G401.6 (cell line): ENCODE measurements at regions not wholly inside any gene's neighbourhood (a gene's known extent, or its start where the extent isn't known, plus 50 kb on each side); places are given as distances from the start of the nearest gene placed in this dataset.

Source experiments
- FAIRE-seq: peaks from 2 replicates; lab custom pipeline; 2012; peaks lifted over from hg19 to GRCh38; lab: Jason Lieb, UNC

GRCh38 chr7:16232273-16232672, 189.1 kb downstream of the CRPPA start:
- no peak for FAIRE-seq

GRCh38 chr7:16223963-16224707, 197.2 kb downstream of the CRPPA start:
- FAIRE-seq, result no peak

GRCh38 chr7:16212610-16213009, 208.7 kb downstream of the CRPPA start:
- FAIRE-seq, result no peak

DNA sequence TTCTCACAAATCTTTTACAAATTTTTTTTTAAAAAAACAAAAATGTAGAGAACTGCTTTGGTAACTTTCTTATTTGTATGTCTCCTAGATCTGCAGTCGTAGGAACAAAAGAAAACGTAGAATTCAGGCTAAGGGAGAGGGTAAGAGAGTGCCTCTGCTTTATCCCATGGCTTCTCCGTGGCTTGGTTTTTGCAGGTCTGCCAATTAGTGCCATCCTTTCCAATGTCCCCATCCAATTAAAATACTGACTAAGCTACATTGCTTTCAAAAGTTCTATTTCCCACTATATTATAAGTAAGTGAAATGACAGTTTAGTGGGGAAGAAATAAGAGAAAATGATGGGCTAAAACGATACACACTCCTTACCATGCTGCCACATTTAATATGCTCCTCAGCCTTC, 209.3 kb downstream of the CRPPA start:
- no peak for FAIRE-seq

DNA sequence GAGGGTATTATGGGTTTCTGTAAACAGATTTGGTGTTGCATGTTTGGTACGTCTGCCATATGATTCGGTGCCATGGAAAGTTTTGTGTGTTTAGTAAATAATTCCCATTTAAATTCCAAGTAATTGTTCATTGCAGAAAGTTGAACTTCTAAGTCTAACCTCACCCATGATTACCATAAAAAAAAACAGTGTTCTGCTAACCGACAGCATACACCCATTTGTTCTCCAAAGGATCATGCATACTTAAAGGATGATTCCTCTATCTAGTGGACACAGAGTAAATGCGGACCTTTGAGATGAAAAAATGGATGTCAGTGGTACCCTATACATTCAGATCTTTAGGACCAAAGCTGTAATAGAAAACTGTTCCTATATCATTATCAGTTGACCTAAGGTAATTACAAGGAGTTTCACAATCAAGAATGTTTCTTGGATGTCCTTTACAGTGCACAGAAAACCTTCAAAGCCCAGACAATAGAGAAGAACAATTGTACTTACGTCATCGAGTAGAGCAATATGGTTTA, 209.9 kb downstream of the CRPPA start:
- no peak for FAIRE-seq

DNA sequence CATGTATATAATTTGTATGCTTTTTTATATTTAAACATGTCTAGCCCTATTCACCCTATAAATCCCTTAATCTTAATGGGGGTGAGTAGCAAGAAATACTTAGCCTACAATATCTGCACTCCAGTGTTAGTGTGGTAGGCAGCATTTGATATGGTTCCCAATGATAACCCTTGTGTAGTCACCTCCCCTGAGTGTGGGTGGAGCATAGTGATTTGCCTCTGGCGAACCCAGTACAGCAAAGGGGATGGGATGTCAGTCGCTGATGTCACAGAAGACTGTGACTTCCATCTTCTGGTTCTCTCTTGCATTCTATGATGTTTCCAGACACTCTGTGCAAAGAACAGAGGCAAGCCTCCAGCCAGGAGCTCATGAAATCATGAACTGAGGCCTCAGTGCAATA, 211.2 kb downstream of the CRPPA start:
- FAIRE-seq, result no peak

DNA sequence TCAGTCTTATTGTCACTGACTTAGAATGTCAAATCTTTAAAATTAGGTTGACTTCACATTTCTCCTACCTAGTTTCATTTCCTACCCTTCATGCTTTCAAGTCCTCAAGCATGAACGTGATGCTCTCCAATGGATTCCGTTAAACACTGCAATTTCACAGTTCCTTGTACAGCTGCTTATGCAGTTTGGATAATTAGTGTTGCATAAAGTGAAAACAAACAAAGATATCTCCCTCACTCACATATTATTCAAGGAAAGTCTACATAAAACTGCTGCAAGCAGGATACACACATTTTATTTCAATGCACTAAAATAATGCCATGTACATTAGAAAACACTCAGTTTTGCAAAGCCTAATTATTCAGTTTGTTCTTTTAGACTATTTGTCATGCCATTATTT, 214.0 kb downstream of the CRPPA start:
- no peak for FAIRE-seq

GRCh38 chr7:16205466-16205865, 215.9 kb downstream of the CRPPA start:
- FAIRE-seq, result no peak

DNA sequence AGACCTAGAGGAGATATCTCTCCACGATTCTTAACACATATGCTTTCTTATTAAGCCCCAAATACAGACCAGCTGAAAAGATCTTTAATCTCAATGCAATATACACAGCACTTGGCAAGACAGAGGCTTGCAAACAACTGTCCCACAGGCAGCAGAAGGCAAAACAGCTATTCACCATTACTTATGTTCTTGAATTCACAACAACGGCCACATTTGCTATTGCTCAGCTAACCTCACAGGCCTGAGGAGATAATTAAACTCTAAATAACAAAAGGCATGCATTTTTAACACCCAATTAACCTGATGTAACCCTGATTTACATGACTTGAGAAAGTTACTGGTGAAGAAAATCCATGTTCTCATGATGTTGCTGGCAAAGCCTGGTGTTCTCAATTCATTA, 216.4 kb downstream of the CRPPA start:
- FAIRE-seq, result no peak

DNA sequence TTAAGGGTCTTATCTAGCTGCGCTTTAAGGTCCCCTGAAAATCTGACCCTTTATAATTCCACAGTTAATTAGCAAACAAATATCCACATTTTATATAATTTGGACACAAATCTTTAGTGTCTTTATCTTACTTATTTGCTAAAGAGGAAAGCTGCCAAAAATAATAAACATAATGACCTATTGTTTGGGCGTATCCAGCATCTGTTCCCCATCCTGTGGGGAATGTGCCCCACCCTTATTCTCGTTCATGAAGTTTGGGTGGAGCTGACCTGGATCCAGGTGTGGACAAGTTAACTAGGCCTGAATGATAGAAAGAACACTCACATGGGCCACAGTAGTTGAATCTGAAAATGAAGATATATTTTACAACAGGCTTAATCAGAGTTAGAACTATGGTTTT, 218.3 kb downstream of the CRPPA start:
- FAIRE-seq, result no peak

GRCh38 chr7:16202303-16202702, 219.0 kb downstream of the CRPPA start:
- no peak for FAIRE-seq

DNA sequence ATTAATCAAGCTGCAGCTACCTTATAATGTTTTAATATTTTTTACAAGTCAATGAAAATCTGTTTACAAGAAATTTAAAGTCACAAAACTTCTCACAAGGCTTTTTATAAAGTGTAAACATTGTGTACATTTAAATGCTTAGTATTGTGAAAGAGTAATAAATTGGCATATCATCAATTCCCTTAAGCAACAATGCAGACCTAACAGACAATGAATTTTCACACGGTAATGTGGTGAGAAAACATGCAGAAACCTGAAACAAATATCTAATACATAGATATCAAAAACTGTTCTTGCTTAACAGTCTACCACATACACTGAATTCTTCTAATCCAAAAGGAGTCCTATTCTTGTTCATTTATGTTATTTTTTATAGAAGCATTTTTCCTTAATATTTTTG, 220.7 kb downstream of the CRPPA start:
- no peak for FAIRE-seq

DNA sequence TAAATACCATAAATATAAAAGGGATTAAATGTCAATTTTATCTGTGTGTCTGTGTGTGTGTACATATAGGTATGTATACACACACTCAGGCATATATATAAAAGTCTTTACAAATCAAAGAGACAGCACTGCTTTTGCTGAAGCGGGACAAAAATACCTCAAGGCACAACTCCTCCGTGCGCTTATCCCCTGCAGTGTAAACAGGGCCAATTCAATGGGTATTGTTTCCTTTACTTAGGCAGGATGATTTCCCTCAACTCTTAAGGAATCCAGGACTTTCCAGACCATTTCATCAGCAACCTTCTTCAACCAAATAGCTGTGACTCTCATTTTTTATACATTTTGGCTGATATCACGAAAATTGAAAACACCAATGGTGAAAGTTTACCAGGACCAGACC, 227.7 kb downstream of the CRPPA start:
- FAIRE-seq, result no peak

GRCh38 chr7:16189026-16189715, 232.2 kb downstream of the CRPPA start:
- no peak for FAIRE-seq

- no peak for FAIRE-seq
Measured at GRCh38 chr7:16187131-16187530, 234.2 kb downstream of the CRPPA start.

GRCh38 chr7:16178585-16178984, 242.8 kb downstream of the CRPPA start:
- FAIRE-seq, result no peak

- FAIRE-seq, result no peak
Measured at GRCh38 chr7:16178092-16178491, 243.2 kb downstream of the CRPPA start.

GRCh38 chr7:16174253-16174652, 247.1 kb downstream of the CRPPA start:
- FAIRE-seq, result no peak

DNA sequence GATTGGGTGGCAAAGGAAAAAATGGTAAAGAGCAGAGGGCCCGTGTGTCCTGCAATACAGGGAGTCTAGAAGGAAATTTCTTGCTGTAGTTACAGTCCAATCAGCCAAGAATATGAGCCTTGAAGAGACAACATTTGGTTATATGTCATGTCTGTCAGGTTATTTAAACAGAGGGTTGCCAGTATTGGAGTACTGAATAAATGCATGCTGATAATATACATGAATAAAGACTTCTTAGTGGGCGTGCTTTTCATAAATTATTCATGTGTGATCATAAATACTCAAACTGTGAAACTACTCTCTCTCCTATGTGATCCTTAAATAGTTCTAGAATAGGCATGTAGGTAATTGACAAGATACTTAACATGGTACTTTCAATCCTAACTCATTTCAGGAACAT, 249.0 kb downstream of the CRPPA start:
- FAIRE-seq, result no peak

GRCh38 chr7:16171928-16172327, 249.4 kb downstream of the CRPPA start:
- no peak for FAIRE-seq

- no peak for FAIRE-seq
Measured at GRCh38 chr7:16170671-16171070, 250.7 kb downstream of the CRPPA start.

GRCh38 chr7:16169537-16169936, 251.8 kb downstream of the CRPPA start:
- no peak for FAIRE-seq

DNA sequence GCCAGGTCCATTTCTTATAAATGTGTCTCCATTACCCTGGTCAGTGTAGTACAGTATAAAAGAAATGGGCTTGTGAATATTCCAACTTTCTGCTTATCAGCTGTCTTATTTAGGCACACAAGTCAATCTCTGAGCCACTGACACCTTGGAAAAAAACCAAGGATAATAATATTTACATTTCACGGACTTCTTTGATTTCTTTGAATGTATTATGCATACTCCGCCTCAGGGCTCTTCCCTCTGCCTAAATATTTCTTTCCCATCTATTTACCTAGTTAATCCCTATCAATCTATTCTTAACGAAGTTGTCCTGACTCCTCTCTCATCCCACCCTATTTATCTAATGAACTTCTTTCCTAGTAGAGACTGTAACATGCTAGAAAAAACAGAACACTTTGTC, 253.8 kb downstream of the CRPPA start:
- no peak for FAIRE-seq

DNA sequence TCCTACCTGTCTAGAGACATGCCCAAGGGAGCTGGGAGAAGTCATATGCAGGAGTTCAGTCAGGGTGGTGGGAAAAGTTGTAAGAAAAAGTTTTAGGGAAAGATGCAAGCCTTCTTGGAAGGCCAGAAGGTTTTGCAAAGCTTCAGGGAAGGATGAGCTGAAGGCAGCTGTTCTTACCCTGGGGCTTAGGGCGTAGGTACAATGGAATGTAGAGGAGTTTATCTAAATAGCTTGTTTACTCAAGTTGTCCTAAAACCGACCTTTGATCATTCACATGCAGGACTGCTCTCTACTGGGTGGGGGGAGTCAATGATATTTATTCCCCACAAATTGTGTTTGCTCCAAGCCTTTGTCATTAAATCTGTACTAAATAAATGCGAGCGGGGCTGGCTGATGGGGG, 277.0 kb downstream of the CRPPA start:
- no peak for FAIRE-seq
